HG03159 (cell line): ENCODE measurements at regions not wholly inside any gene's neighbourhood (a gene's known extent, or its start where the extent isn't known, plus 50 kb on each side); places are given as distances from the start of the nearest gene placed in this dataset.

Experiments
- ATAC-seq: cut with Tn5 transposase; IDR thresholded peaks from one replicate; pipeline ENCODE4 v1.9.1; 2021; ENCODE audit warnings: mild to moderate bottlenecking, moderate library complexity; ENCODE audit not compliant: unreplicated experiment

GRCh38 chr13:105996391-105997025 is 539.0 kb downstream of the EFNB2 start:
- ATAC-seq: no peak

- no peak for ATAC-seq
Observed at GRCh38 chr13:105994340-105994739, 541.1 kb downstream of the EFNB2 start.

DNA sequence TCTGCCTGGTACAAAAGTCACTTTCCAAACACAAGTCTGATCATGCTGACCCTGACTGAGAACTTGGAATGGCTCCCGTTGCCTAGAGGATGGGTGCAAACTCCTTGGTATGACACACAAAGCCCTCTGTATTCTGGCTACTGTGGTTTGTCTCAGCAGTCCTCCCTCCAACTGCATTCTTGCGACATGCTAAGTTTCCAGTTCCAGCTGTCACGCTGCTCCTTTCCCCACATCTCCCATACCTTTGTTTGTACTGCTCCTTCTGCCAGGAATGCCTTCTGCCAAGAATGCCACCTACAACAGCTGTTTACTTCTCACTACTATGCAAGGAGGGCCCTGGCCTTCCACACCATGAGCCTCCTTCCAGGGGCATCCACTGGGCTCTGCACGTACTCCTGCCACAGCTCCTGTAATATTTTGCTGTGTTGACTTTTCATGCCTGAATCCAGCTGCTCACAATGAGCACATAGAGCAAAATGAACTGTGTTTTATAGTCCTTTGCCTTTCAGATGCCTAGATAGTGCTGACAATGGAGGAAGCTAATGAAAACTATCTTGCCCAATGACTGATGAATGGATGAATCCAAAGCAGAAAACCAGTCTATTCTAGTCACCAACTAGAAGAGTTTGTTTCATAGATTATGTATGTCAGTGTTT is 543.7 kb downstream of the EFNB2 start:
- no peak for ATAC-seq

DNA sequence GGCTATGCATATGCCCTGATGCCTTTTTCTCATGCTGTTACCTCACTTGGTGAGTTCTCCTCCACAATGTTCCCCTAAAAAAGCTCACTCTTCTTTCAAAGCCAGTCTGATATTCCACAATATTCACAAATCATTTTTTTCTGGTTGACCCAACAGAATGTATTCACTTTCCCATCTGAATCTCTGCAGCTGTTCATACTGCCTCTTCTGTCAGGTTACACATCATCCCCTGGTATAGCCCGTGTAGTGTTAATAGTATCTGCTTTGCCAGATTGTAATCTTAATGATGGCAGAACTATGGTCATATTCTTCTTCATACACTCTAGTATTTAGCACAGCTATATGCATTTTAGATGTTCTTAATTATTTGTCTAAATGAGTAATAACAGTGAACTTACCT is 544.3 kb downstream of the EFNB2 start:
- no peak for ATAC-seq

DNA sequence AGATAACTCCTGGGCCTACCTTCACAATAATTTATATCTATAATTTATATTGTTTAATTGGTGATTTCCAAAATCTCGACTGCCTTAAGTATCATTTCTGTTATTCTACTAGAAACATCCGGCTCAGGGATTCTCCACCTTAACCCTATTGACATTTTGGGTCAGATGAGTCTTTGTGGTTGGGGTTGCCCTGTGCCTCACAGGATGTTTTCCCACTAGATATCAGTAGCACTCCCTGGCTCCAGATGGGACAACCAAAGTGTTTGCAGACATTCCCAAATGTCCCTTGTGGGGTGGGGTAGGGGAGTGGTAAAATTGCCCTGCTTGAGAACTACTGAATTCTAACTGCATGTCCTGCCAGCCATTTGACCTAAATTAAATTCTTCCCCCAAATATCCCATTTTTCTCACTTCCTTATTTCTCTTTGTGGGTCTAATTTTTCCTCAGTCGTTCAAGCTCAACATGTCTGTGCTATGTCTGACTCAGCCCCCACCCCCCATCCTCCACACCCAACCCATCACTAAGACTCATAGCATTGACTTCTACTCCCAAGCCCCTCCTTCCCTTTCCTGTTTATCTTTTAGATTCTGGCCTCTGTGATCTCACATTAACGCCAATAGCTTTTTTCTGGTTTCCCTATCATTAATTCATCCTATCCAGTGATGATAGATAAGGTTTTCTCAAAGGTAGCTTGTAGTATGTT is 545.1 kb downstream of the EFNB2 start:
- no peak for ATAC-seq

- ATAC-seq: no peak
Observed at GRCh38 chr13:105984646-105985045, 550.8 kb downstream of the EFNB2 start.

GRCh38 chr13:105984236-105984635 is 551.2 kb downstream of the EFNB2 start:
- ATAC-seq: no peak

- no peak for ATAC-seq
Observed at GRCh38 chr13:105982219-105982930, 553.1 kb downstream of the EFNB2 start.

DNA sequence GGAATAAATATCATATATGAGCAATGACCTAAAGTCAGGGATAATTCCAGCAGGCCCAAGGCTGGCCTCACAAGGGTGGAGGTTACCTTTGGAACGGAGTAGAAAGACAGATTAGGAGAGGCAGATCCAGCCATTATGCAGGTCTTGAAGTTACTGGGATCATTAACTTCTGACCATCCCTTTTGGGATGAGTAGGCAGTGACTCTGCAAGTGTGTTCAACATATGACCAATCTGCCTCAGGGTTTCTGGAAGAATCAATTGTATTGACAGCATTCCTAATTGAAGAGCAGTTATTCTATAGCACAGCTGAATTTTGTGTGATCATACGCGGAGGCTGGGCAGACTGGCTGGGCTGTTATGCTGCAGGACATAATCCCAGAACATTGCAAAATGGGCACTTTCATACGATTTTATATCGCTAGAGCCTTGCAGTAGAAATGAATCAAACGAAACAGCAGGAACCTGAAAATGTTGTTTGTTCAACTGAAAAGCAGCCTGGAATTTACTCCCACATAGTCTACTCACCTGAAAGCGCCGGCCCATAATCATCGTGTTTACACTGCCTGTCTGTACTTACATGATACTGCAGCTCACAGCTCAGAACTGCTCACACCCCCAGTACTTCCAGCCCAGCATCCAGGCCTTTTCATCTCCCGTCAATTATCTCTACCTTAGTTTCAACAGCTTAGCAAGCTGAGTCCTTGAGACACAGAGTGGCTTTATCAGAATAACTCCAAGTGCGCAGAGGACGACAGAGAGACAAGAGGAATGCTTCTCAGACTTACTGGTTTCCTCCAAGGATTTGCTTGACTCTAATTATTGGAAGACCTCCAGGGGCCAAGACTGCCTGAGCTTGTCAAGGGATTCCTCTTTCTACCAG is 556.1 kb downstream of the EFNB2 start:
- no peak for ATAC-seq

GRCh38 chr13:105974380-105974779 is 561.1 kb downstream of the EFNB2 start:
- no peak for ATAC-seq

DNA sequence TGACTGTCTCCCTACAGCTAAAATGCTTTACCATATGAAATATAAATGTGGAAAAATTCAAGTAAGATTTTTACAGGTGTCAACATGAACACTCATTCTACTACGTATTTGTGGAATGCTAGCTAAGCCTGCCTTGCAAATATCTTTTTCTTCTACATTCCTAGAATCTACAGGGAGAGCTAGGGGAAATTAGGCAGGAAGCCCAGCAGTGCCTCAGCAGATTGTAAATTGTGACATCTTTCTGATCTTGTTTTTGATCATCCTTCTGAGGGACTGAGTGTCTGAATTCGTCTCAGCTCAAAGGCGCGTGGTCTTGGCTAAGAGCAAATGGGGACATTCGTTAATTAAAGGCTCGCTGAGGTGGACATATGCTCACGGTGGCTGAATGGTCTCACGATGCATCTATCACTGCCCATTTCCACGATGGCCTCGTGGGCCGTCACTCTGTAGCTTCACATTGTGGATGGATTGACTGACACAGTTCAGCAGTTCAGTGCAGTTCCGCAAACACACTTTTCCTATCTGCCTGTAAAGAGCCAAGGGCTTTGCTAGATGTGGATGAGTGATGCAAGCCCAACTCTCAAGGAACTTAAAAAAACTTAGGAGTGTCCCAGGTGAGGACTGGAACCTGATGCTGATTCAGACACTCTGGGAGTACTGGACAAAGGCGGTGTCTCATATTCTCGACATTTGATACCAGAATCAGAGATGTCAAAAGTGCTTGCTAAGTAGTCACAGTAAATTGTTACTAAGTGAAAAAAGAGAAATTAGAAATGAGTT is 562.5 kb downstream of the EFNB2 start:
- ATAC-seq: no peak

DNA sequence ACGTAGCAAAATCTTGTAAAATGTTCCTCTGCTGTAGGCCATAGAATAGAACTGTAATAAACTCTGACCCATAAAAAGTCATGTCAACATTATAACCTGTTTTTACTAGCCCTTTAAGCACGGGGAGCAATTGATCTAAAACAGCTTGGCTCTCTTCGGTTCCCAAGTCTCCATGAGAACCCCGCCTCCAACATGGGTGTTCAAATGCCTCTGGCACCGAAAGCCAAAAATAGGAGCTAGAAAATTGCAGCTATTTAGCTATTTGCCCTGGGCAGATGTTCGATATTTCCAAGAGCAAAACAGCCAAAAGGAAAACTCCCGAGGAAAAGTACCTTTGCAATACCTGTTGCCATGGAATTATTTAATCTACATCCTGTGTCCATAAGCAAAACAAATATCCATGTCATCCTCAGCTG is 563.1 kb downstream of the EFNB2 start:
- ATAC-seq: no peak

- ATAC-seq: no peak
Observed at GRCh38 chr13:105971738-105972137, 563.7 kb downstream of the EFNB2 start.

DNA sequence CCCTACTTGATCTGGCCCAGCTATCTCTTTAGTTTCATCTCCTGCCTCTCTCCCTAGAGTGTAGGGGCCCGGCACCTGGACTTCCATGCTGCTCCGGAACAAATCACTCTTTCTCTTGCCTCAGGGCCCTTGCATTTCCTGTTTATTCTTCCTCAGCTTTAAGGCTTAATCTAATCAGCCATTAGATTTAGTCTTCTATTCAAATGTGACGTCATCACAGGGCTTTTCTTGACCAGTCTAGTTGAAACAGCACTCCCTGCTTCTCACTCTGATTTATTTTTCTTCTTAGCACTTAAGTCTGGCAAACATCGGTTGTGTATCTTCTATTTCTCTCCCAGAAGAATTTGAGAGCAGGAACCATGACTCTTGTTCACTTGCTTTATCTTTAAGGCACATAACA is 564.1 kb downstream of the EFNB2 start:
- no peak for ATAC-seq

DNA sequence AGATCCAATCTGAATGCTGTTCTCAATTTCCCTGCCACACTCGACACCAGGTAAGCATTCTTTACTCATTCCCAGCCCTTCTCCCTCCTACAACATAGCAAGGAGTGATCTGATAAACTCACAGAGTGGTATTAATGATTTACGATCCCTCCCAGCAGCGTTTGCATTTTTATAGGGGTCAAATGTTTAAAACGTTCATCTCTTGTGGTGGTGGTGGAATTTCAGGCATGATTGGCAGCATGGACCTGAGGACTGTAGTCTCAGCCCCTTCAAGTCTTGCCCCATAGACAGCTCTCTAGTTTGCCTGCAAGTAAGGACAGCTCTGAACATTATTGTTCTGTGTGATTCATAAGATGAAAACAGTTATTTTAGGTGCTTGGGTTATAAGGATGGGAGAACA is 565.7 kb downstream of the EFNB2 start:
- ATAC-seq: no peak

- no peak for ATAC-seq
Observed at GRCh38 chr13:105965910-105966309, 569.6 kb downstream of the EFNB2 start.

GRCh38 chr13:105962080-105962479 is 573.4 kb downstream of the EFNB2 start:
- ATAC-seq: no peak

DNA sequence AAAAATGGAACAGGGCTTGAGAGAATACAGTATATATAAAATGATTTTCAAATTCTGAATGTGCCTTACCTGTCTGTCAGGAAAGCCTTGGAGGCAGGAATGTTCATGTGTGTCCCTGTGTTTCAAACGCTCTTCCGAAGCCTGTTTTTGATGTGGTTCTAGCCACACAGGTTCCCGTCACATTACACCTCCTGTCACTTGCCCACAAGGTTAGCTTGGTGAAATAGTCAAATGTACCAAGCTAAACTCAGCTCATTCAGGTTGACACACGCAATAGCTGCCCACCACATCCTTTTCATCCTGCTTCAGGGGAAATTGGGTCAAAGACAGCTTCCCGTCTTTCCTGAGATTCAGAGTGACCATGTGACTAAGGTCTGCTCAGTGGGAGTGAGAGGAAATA is 574.0 kb downstream of the EFNB2 start:
- ATAC-seq: no peak

- ATAC-seq: no peak
Observed at GRCh38 chr13:105960326-105960725, 575.1 kb downstream of the EFNB2 start.

- no peak for ATAC-seq
Observed at GRCh38 chr13:105959876-105960275, 575.6 kb downstream of the EFNB2 start.
